Nephron progenitor cell (in vitro differentiated cells): ENCODE measurements at regions not wholly inside any gene's neighbourhood (a gene's known extent, or its start where the extent isn't known, plus 50 kb on each side); places are given as distances from the start of the nearest gene placed in this dataset.
"Not testable (repeated sequence)": the region's sequence is repeated elsewhere in the genome, so short reads cannot be mapped to it uniquely, and the experiment has no call there.

Source experiments
- DNase-seq: peaks from one replicate; pipeline ENCODE4 v3.0.0; 2021
- H3K27ac Mint-ChIP-seq: 2 replicates; pipeline ENCODE4 v1.8.0; 2021; ENCODE audit warnings: mild to moderate bottlenecking, moderate library complexity, mixed read lengths
- H3K27me3 Mint-ChIP-seq: 2 replicates; pipeline ENCODE4 v1.8.0; 2021; ENCODE audit warnings: mild to moderate bottlenecking, low read depth, mixed read lengths; ENCODE audit not compliant: poor library complexity
- H3K36me3 Mint-ChIP-seq: 2 replicates; pipeline ENCODE4 v1.8.0; 2021; ENCODE audit warnings: low read depth, mixed read lengths
- H3K4me1 Mint-ChIP-seq: 2 replicates; pipeline ENCODE4 v1.8.0; 2021; ENCODE audit warnings: mixed read lengths
- H3K4me3 Mint-ChIP-seq: 2 replicates; pipeline ENCODE4 v1.8.0; 2021; ENCODE audit warnings: mild to moderate bottlenecking, moderate library complexity, mixed read lengths
- H3K9me3 Mint-ChIP-seq: 2 replicates; pipeline ENCODE4 v1.8.0; 2021; ENCODE audit warnings: mild to moderate bottlenecking, moderate library complexity, mixed read lengths
- CTCF ChIP-seq: fragments of 200-600 bp; sonication (generic); IDR thresholded peaks from 2 replicates; pipeline ENCODE4 v1.5.0; 2021; ENCODE audit warnings: antibody characterized with exemption

DNA sequence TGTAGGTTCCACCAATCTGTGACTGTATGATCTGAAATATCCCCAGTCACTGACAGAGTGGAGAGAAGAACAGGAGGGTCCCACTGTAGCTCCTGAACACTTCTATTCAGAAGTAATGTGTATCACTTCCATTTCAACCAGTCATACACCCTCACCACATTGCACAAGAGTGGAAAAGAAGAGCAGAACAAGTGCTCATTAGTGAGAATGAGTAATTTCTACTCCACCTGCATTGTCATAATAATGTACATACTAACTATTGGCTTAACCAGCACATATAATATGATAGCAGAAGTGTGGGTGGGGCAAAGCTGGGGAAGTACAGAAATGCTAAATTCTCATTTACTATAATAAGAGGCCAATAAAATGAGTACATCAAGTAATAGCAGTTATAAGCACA lies 342.7 kb downstream of the LMO7 start:
- no peak for DNase-seq
- Mint-ChIP-seq H3K36me3 (no peaks in the 10 kb centered on the region), H3K4me1 (no peaks in the 10 kb centered on the region), H3K4me3 (no peak overlapping the region), H3K27ac (no peak overlapping the region), H3K27me3 (no peaks in the 10 kb centered on the region), H3K9me3 (no peaks in the 10 kb centered on the region)
- no peak for TF ChIP-seq CTCF

- Mint-ChIP-seq H3K4me3 (no peak overlapping the region), H3K27ac (no peak overlapping the region), H3K4me1 (peaks cover 1% of the 10 kb centered on the region), H3K27me3 (no peaks in the 10 kb centered on the region), H3K9me3 (no peaks in the 10 kb centered on the region), H3K36me3 (no peaks in the 10 kb centered on the region)
- TF ChIP-seq CTCF, result no peak
- DNase-seq, result no peak
These were observed 332.1 kb downstream of the LMO7 start for GRCh38 chr13:75968103-75968838.

DNA sequence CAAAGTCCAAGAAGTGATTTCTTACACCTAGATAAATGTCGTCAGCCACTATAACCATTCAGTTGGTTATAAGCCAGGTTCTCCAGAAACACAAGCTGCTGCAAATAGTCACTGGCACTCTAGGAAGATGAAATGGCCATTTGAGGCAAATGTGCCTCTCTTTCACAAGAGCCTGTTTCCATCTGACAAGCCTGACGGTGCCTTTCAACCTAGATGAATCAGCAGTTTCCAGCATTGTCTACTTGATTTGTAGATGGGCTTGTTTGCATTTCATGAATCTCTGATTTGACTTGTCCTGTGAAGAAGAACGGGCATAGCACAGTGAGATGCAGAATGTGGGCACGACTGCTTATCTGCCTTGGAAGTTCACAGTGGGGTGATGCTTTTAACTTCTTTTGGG lies 327.2 kb downstream of the LMO7 start:
- Mint-ChIP-seq H3K27ac (no peak overlapping the region), H3K36me3 (no peaks in the 10 kb centered on the region), H3K9me3 (peaks cover 4% of the 10 kb centered on the region), H3K27me3 (peaks cover 3% of the 10 kb centered on the region), H3K4me1 (peaks cover 20% of the 10 kb centered on the region), H3K4me3 (no peak overlapping the region)
- TF ChIP-seq CTCF, result no peak
- no peak for DNase-seq

DNA sequence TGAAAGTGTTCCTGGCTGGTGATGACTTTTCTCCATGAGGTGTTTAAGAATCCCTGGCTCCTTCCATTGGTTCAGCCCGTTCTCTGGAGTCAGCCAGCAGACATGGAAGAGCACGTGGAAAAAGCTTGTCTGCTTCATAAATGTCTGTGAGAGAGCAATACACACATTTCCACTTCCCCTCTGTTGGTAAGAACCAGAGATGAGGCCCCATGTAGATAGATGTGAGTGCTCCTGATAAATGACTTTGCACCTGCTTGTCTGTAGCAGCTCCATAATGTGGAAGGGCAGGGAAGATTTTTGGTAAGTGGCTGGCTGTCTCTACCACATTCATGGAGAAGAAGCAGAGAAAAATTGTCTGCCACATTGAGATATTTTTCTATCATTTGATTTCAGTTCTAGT lies 325.8 kb downstream of the LMO7 start:
- Mint-ChIP-seq H3K36me3 (no peaks in the 10 kb centered on the region), H3K27me3 (peaks cover 3% of the 10 kb centered on the region), H3K9me3 (peaks cover 4% of the 10 kb centered on the region), H3K27ac (no peak overlapping the region), H3K4me3 (no peak overlapping the region), H3K4me1 (peaks cover 20% of the 10 kb centered on the region)
- DNase-seq, result no peak
- TF ChIP-seq CTCF, result no peak

DNA sequence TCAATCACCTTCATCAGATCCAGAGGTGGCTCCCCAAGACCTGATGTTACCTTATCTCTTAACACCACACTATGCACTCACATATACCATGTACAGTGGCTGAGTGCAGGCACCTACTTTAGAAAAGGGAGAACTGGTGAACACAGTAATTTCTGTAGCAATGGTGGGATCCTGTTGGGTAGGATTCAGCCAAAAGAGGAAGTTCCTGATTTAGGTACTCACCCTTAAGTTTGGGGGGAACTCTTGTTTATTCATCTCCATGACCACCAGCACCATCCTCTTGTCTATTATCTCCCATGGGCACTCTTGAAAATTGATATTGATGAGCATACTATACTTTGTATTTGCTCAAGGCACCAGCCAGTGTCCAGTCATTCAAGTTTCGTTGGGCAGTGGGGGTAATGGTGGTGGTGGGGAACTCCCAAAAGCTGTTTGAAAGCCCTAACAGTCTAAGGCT lies 324.4 kb downstream of the LMO7 start:
- Mint-ChIP-seq H3K9me3 (peaks cover 4% of the 10 kb centered on the region), H3K4me1 (peaks cover 20% of the 10 kb centered on the region), H3K4me3 (no peak overlapping the region), H3K27me3 (peaks cover 3% of the 10 kb centered on the region), H3K27ac (no peak overlapping the region), H3K36me3 (no peaks in the 10 kb centered on the region)
- DNase-seq, result no peak
- no peak for TF ChIP-seq CTCF

GRCh38 chr13:75959861-75960481 lies 323.8 kb downstream of the LMO7 start:
- Mint-ChIP-seq H3K4me3 (no peak overlapping the region), H3K27ac (no peak overlapping the region)
- DNase-seq, result no peak

DNA sequence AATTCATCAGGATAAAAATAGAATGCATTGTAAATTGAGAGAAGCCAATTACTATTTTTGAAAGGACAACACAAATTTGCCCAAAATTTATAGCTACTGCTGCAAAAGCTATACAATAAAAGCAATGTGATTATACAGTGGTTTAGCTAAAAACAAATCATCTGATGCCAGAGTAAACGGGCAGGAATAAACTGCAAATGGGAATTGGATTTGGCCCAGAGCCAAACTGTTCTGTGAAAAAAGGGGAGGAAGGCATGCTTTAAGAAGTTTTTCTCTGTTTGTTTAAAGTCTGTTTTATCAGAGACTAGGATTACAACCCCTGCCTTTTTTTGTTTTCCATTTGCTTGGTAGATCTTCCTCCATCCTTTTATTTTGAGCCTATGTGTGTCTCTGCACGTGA lies 317.5 kb downstream of the LMO7 start:
- H3K9me3 Mint-ChIP-seq, result peaks cover 15% of the 10 kb centered on the region
- not testable (repeated sequence) for H3K36me3 Mint-ChIP-seq, H3K4me3 Mint-ChIP-seq, DNase-seq, H3K4me1 Mint-ChIP-seq, H3K27me3 Mint-ChIP-seq, H3K27ac Mint-ChIP-seq

More at GRCh38 chr13:75959861-75960481, 323.8 kb downstream of the LMO7 start:
- TF ChIP-seq CTCF, result no peak
- Mint-ChIP-seq H3K36me3 (no peaks in the 10 kb centered on the region), H3K4me1 (peaks cover 20% of the 10 kb centered on the region), H3K9me3 (peaks cover 7% of the 10 kb centered on the region), H3K27me3 (peaks cover 5% of the 10 kb centered on the region)
